Epithelial cell of prostate (primary cell): ENCODE measurements at regions not wholly inside any gene's neighbourhood (a gene's known extent, or its start where the extent isn't known, plus 50 kb on each side); places are given as distances from the start of the nearest gene placed in this dataset.
"Not testable (repeated sequence)": the region's sequence is repeated elsewhere in the genome, so short reads cannot be mapped to it uniquely, and the experiment has no call there.

Source experiments
- DNase-seq: peaks from one replicate; pipeline ENCODE4 v3.0.0-alpha.2; 2011; ENCODE audit warnings: low read depth, low spot score
- H3K27ac ChIP-seq: fragments of 450-650 bp; 2 replicates; pipeline ENCODE4 v1.5.1; 2017; ENCODE audit warnings: mild to moderate bottlenecking

DNA sequence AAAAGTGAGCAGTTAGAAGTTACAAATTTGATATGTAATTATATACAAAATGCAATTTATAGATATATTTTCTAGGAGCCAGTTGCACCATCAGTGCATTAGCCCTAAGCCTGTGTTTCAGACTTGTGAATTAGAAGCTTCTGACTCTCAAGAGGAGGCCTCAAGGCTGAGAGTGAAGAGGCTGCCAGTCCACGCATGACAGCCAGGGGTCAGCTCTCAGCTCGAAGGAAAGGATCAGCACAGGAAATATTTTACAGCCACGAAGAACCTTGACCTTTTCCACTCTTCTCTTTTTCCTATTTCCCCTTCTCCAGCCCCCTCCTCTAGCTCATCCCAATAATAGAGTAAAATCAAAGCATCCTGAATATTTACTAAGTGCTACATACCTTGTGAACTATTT lies 642.4 kb downstream of the TRIML1 start:
- H3K27ac ChIP-seq = no peak overlapping the region
- DNase-seq = no peak

DNA sequence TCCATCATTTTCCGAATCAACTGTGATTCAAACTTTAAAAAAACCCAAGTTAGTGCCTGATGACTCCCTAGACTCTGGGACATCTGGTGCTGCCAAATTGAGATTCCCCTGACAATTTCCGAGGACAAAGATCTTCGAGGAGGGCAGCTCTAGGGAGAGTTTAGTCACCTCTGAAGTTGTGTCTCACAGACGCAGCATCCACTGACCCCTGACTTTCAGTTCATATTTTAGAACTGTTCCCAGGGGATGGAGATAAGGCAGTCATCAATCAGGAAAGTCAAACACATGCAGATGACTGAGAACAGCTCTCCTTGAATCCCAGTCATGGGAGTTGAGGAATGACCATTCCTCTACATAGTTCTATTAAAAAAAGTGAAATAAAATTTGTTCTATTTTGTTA lies 643.9 kb downstream of the TRIML1 start:
- no peak for DNase-seq
- H3K27ac ChIP-seq = no peak overlapping the region

DNA sequence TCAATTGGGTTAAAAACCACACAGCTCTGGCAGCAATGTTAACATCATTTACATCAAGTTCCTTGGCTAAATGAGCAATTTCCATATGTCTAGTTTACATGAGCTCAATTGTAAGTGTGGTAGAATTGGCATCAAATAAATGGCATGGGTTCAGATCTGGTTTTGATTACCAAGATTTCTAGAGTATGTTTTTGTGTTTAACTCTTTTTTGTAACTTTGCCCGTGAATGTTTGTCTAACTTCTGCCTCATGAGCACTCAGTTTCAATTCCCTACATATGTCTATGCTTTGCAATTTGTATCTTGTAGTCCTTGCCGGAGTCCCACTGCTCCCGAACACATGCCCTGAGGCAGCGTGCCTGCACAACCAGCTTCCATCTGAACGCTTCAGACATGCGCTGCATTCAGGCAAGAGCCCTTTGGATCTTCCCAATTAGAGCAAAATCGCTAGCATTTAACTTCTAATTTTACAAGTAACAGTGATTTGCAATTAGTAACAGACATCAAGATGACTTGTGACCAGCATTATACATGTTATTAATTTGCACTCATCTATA lies 644.4 kb downstream of the TRIML1 start:
- no peak for DNase-seq
- H3K27ac ChIP-seq = no peak overlapping the region

DNA sequence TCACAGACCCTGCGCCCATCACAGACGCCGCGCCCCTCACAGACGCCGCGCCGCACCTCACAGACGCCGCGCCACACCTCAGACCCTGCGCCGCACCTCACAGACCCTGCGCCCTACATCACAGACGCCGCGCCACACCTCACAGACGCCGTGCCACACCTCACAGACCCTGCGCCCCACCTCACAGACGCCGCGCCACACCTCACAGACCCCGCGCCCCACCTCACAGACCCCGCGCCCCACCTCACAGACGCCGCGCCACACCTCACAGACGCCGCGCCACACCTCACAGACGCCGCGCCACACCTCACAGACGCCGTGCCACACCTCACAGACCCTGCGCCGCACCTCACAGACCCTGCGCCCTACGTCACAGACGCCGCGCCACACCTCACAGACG lies 657.4 kb downstream of the TRIML1 start:
- DNase-seq, H3K27ac ChIP-seq: not testable (repeated sequence)

DNA sequence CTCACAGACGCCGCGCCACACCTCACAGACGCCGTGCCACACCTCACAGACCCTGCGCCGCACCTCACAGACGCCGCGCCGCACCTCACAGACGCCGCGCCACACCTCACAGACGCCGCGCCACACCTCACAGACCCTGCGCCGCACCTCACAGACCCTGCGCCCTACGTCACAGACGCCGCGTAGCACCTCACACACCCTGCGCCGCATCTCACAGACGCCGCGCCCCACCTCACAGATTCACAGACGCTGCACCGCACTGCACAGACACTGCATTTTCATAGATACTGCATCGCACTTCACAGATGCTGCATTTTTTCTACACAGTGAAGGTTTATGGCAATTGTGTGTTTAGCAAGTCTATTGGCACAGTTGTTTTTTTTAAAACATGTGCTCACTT lies 657.8 kb downstream of the TRIML1 start:
- not testable (repeated sequence) for H3K27ac ChIP-seq, DNase-seq

DNA sequence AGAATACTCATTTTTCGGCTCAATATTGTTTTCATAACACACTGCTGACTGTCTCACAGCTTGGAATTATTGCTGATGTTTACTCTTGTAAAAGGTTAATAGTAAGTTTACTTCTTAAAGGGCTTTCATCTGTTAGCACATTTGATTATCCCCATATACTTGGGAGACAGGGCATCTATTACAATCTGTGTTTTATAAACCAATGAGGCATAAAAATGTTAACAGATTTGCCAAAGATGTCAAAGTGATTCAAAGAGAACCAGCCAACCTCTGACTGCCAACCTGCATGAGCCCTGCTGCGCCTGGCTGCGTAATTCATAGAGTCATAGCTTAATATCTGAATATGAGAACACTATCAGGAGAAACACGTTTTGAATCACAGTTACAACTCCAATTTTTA lies 665.6 kb downstream of the TRIML1 start:
- no peak for DNase-seq
- no peak overlapping the region for H3K27ac ChIP-seq

DNA sequence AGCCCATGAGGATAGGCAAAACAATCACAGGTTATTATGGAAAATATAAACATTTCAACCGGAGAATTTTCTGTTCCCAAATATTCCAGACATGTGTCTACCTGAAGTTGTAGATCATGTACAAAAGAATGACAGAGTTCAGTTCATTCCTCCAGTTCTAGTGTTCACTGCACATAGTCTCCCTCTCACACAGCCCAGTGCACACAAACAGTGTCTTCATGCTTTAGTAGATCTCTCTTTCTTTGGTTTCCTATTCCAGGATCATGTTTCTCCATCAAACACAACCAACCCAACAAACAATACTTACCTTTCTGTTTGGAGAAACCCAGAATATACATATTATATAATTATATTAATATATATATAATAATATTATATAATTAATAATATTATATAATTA lies 671.9 kb downstream of the TRIML1 start:
- no peak for DNase-seq
- H3K27ac ChIP-seq = no peak overlapping the region

DNA sequence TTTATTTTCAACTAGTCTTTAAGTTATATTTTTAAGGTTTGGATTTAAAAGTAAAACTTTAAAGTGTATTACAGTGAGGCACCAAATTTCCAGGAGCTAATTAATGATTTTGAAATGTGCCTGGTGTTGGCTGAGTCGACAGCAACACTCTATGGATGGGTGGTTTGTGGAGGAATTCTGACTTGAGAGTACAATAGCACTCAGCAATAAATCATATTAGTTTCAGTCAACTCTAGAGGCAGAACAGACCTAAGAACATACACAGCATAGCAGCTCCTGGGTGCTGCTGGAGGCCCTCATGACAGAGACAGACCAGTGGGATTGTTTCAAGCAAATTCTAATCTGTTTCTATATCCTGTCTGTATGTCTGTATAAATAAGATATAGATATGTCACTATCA lies 673.4 kb downstream of the TRIML1 start:
- DNase-seq = no peak
- no peak overlapping the region for H3K27ac ChIP-seq

DNA sequence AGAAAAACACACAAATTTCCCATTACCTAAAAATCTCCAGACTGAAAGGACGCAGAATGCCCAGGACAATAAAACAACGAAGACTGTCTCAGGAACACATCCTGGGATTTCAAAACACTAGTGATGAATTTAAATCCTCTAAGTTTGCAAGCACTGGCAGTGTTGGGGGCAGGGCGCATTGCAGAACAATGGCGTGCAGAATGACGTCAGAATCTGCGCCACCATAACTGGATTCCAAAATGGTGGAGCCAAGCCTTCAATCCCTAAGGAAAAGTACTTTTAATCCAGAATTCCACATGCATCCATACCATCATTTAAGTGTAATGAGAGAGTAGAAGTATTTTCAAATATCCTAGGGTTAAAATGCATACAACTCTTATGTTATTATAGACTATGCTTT lies 679.1 kb downstream of the TRIML1 start:
- DNase-seq = no peak
- H3K27ac ChIP-seq = no peak overlapping the region

DNA sequence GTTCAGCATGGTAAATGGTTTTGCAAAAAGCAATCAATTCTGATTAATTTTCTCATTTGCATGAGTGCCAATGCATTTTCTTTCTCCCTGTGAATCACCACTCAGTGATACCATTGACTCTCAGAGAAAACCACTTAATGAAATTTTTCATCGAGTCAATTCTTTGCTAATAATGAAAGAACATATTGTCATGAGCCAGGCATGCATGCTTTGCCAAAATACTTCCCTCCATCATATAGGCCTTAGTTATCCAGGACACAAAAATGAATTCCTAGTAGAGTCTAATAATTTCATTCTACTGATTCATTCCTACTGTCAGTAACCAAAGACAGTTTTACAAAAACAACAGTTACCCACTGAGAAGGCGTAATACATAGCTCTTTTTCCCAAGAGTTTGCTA lies 680.0 kb downstream of the TRIML1 start:
- no peak overlapping the region for H3K27ac ChIP-seq
- DNase-seq = no peak

DNA sequence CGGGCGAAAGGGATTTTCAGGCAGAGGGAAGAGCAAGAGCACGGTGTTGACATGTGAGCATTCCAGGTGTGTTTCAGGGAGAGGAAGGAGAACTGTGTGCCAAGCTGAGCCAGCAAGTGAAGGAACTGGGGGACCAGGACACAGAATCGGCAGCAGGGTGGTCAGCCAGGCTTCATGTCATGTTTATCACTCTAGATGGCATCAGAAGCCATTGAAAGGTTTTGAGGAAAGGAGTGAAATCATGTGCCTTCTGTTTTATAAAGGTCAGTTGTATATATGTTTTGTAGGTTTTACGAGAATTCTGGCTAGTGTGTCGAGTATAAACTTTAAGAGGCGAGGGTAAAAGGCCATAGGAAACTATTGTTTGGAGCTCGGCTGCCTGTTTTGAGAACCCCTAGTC lies 682.3 kb downstream of the TRIML1 start:
- no peak overlapping the region for H3K27ac ChIP-seq
- no peak for DNase-seq

DNA sequence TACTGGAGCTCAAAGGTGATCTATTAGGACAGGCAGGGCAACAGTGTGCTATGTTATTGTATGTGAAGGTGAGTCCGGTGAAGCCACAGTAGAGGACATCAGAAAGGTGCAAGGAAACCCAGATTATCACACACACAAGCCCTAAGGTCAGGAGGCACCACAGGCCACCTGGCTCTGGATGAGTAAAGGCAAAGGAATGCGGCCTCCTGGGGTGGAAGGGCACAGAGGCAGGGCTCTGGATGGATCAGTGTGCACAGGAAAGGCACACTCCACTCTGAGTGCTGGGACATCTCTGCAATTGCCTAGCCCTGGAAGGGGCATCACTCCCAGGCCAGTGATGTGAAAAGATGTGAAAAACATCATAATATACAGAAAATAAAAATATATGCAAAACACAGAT lies 683.5 kb downstream of the TRIML1 start:
- no peak overlapping the region for H3K27ac ChIP-seq
- no peak for DNase-seq

DNA sequence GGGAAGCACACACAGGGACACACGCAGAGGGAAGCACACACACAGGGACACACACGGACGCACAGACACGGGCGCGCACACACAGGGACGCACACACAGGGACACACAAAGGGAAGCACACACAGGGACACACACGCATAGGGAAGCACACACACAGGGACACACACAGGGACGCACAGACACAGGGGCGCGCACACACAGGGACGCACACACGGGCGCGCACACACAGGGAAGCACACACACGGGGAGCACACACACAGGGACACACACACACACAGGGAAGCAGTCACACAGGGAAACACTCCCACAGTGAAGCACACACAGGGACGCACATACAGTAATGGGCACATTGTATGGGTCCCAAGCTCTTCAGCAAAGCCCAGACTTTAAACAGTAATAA lies 685.3 kb downstream of the TRIML1 start:
- H3K27ac ChIP-seq = no peak overlapping the region
- no peak for DNase-seq

DNA sequence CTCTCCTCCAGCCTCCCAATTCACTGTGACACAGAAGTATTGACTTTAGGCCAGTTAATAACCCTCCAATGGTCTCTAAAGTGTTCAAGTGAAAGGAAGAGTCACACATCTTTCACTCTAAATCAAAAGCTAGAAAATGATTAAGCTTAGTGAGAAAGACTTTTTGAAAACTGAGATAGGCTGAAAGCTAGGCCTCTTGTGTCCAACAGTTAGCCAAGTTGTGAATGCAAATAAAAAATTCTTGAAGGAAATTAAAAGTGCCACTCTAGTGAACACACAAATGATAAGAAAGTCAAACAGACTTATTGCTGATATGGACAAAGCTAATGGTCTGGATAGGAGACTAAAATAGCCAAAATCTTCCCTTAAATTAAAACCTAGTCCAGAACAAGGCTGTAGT lies 687.2 kb downstream of the TRIML1 start:
- DNase-seq = no peak
- H3K27ac ChIP-seq = no peak overlapping the region

DNA sequence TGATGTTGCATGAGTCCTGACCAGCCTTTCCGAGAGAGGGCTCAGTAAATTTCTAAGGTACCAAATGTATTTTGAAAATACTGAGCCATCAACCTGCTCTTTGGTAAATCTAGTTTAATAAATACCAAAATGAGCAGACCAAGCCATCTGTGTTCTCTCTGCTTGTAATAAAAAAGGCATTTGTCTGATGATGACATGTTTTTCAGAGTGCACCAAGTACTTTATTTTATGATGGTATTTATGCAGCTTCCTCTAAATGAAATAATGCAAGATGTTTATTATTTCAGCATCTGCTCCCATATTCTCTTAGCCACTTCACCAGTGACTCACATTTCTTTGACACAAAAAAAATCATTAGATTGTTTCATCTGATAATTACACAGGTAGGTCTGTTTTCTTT lies 700.5 kb downstream of the TRIML1 start:
- DNase-seq = no peak
- no peak overlapping the region for H3K27ac ChIP-seq

DNA sequence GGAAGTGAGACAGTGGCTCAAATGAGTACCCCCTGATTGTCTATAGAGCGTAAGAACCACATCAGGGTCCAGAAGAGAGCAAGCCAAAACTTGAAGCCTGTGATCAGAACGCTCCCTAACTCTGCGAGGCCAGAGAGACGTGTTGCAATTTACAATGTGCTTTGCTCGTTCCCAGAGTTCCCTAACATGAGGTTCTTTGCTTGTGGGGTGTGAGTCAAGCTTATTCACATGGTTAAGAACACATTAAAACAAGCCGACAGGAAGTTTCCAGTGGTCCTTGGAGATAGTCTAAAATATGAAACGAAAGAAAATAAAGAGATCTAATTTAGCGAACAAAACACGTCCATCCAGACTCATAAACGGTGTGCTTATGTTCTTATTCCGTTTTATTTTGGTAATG lies 702.3 kb downstream of the TRIML1 start:
- DNase-seq = no peak
- H3K27ac ChIP-seq = no peak overlapping the region

DNA sequence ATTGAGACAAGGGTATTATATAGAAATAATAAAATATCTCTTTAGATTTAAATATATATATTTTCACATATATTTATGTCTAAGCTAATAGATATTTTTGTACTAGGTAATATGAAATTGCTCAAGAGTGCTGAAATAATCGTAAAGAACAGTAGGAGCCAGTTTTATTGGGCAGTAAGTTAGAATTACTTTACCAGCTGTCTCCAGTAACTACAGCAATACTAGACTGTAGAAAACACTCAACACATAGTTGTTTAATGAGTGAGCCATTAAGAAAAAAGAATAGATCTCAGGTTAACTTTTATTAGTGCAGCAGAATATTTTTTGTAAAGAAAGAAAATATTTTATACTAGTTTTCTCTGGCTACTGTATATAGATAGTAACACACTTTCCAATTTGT lies 715.2 kb downstream of the TRIML1 start:
- DNase-seq = no peak
- no peak overlapping the region for H3K27ac ChIP-seq

DNA sequence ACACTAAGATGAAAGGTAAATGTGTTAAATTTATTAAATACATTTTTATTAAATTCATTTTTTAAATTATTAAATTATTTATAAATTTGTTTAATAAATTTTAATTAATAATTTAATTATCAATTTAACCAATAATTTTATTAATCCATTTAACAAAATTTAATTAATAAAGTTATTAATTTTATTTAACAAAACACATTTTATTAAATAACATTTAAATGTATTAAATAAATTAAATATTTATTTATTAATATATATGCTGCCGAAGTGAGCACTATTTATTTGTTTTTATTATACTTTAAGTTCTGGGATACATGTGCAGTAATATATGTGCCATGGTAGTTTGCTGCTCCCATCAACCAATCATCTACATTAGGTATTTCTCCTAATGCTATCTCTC lies 719.5 kb downstream of the TRIML1 start:
- DNase-seq = no peak
- no peak overlapping the region for H3K27ac ChIP-seq

DNA sequence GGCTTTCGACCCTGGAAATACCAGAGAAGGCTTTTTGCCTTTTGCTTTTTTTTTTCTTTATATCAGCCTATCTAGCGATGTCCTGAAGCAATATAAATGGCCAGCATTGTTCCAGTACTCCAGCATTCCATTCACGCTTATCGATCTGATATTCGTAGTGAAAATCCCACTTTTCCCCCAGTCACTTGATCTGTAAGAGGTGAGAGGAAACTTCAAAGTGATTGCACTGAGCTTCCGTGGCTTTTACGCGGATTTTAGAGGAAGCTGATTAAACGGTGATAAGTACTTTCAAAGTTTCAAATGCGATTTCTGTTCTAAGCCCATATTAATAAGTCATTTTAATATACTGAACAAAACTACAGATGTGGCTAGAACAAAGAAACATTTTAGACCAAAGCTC lies 725.5 kb downstream of the TRIML1 start:
- no peak overlapping the region for H3K27ac ChIP-seq
- no peak for DNase-seq

DNA sequence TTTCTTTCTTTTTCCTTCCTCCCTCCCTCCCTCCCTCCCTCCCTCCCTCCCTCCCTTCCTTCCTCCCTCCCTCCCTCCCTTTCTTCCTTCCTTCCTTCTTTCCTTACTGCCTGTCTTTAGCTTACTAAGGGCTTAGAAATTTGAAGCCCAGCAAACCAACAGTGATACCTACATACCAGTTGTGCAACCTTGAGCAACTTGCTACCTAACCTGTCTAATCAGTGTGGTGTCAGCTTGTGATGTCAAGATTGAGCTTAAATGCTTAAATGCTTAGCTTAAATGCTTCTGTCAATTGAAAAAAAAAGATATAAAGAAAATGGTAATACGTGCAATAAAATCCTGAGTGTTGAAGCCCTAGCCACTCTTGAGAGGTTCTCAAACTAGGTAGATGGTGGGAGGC lies 728.6 kb downstream of the TRIML1 start:
- peak; percentile 37 for DNase-seq
- no peak overlapping the region for H3K27ac ChIP-seq

DNA sequence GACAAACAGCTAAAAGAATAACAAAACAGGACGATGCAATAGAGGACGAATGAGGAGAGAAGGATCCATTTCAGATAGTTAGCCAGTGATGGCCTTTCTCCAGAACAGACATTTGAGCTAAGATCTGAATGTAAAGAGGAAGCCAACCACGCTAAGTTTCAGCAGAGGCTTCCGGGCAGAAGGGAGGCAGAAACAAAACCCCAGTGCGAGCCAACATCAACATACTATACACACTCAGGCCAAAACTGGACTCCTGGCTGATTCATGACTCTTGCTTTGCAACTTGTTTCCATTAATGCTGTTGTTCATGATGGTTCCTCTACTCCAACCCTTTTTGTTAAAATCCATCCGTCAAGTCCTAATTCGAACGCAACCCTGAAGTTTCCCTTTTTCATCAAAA lies 730.3 kb downstream of the TRIML1 start:
- DNase-seq = no peak
- no peak overlapping the region for H3K27ac ChIP-seq

DNA sequence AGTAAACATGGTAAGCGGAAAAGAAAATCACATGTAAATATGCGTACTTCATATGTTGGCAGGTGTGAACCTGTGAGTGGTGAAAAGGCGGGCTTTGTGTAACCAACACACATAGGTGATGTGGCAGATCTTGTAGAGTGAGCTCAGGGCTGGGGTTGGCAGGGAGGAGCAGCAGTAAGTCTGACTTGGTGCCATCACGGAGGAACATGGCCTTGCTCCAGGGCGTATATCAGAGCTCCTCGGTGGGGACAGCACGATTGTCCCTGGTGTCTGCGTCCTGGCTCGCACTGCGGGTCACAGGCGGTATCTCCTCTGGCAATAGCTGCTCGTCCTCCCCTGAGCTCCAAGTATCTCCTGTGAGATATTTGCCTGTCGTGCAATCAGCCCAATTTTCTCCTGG lies 733.6 kb downstream of the TRIML1 start:
- no peak overlapping the region for H3K27ac ChIP-seq
- no peak for DNase-seq

DNA sequence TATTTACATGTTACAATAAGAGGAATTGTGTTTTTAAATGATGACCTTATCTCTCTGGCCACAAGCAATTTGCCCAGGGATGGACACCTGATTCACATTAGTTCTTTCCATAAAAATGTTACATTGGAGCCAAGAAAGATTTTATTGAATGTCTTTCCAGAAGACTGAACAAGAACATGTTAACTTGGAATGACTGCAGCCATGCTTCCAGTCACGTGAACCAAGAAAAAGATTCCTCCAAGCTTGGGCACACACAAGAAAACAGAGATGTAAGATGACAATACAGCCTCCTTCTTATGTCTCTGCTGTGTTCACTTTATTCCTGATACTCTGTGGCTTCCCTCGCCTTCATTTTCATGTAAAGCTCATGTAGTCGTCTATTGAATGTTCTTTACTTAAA lies 737.6 kb downstream of the TRIML1 start:
- DNase-seq = no peak
- H3K27ac ChIP-seq = no peak overlapping the region
